ENCODE measurements at regions not wholly inside any gene's neighbourhood (a gene's known extent, or its start where the extent isn't known, plus 50 kb on each side); places are given as distances from the start of the nearest gene placed in this dataset.

DNA sequence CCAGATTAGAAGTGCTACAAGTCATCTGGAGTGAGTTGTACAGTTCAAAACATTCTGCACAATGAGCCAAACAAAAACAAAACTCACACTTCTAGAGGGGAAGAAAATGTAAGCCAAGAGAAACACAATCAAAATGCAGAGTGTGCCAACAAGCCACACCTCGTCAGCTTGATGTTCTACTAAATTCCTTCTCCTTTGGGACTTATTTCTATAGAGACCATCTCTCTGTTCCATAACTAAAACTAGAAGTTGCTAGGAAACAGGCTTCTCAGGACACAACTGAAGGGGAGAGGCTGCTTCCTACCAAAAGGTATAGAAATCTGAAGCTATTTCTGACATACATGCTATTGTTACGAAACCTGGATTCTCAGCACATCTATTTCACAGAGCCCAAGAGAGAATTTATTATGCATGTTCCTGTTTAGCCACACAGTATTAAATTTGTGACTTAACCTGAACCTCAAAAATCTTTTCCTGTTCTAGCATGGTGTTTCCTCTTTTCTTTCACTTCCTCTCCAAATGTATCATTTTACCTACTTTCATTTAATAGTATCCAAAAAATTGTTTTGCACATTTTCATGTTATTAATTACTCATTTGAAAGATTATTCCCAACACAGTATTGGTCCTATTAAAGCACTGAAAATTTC, 211.4 kb upstream of the CCDC150 start:
- Histone ChIP-seq H3K79me2 (ENCODE audit: insufficient read depth, low read length) (no peaks in the 10 kb centered on the region), H3K27ac (ENCODE audit: low read depth in 1 of 2, low read length in 2 of 2) (no peak overlapping the region), H3K4me2 (replicated peaks; ENCODE audit: extremely low read depth, low read length, poor library complexity, severe bottlenecking) (no peak overlapping the region), H2AFZ (ENCODE audit: insufficient read depth, low read depth, low read length, poor library complexity, severe bottlenecking) (no peak overlapping the region), H4K20me1 (ENCODE audit: insufficient read depth, low read length) (no peaks in the 10 kb centered on the region), H3K4me3 (replicated peaks in 1 of 3; ENCODE audit: low read depth in 2 of 3, low read length in 3 of 3) (no peak overlapping the region), H3K9me3 (replicated peaks in 1 of 2; ENCODE audit: control insufficient read depth in 1 of 2, insufficient read depth in 1 of 2, low read length in 2 of 2) (no peaks in the 10 kb centered on the region), H3K4me1 (ENCODE audit: control insufficient read depth in 1 of 2, insufficient read depth in 2 of 2, low read length in 2 of 2) (no peaks in the 10 kb centered on the region), H3K9ac (ENCODE audit: insufficient read depth, low read length, poor library complexity, severe bottlenecking) (no peak overlapping the region), H3K27me3 (ENCODE audit: control insufficient read depth in 2 of 2, insufficient read depth in 2 of 2, low read length in 2 of 2) (no peaks in the 10 kb centered on the region), H3K36me3 (replicated peaks in 1 of 2; ENCODE audit: control insufficient read depth in 1 of 2, insufficient read depth in 2 of 2, low read length in 2 of 2) (no peaks in the 10 kb centered on the region)
- Mint-ChIP-seq H3K4me1 (peaks cover 12% of the 10 kb centered on the region), H3K36me3 (no peaks in the 10 kb centered on the region), H3K9me3 (peaks cover 0 to 3% (median 0%) of the 10 kb centered on the region in 7 donors), H3K27ac (no peak overlapping the region), H3K27me3 (ENCODE audit: low read depth in 3 of 3) (peaks cover 0 to 2% (median 0%) of the 10 kb centered on the region in 3 donors), H3K4me3 (no peak overlapping the region)
- WGBS (ENCODE audit: insufficient coverage), result 0% methylated on average over 1 of the region's 2 CpGs
- TF ChIP-seq CTCF (IDR thresholded peaks at IDR 0.05), result no peak
- intact Hi-C loops (cut with micrococcal nuclease), result no loop called here
- no peak for DNase-seq

GRCh38 chr2:196431076-196431475, 208.4 kb upstream of the CCDC150 start:
- H3K4me1 Mint-ChIP-seq, result peaks cover 12% of the 10 kb centered on the region
- peaks cover 0 to 2% (median 0%) of the 10 kb centered on the region in 3 donors for H3K27me3 Mint-ChIP-seq (ENCODE audit: low read depth in 3 of 3)
- Histone ChIP-seq H3K27ac (ENCODE audit: low read depth in 1 of 2, low read length in 2 of 2) (no peak overlapping the region), H3K9me3 (replicated peaks in 1 of 2; ENCODE audit: control insufficient read depth in 1 of 2, insufficient read depth in 1 of 2, low read length in 2 of 2) (no peaks in the 10 kb centered on the region), H4K20me1 (ENCODE audit: insufficient read depth, low read length) (no peaks in the 10 kb centered on the region), H3K4me3 (replicated peaks in 1 of 3; ENCODE audit: low read depth in 2 of 3, low read length in 3 of 3) (no peak overlapping the region), H3K36me3 (replicated peaks in 1 of 2; ENCODE audit: control insufficient read depth in 1 of 2, insufficient read depth in 2 of 2, low read length in 2 of 2) (no peaks in the 10 kb centered on the region), H2AFZ (ENCODE audit: insufficient read depth, low read depth, low read length, poor library complexity, severe bottlenecking) (no peak overlapping the region), H3K9ac (ENCODE audit: insufficient read depth, low read length, poor library complexity, severe bottlenecking) (no peak overlapping the region), H3K4me1 (ENCODE audit: control insufficient read depth in 1 of 2, insufficient read depth in 2 of 2, low read length in 2 of 2) (no peaks in the 10 kb centered on the region), H3K27me3 (ENCODE audit: control insufficient read depth in 2 of 2, insufficient read depth in 2 of 2, low read length in 2 of 2) (no peaks in the 10 kb centered on the region), H3K4me2 (replicated peaks; ENCODE audit: extremely low read depth, low read length, poor library complexity, severe bottlenecking) (no peak overlapping the region), H3K79me2 (ENCODE audit: insufficient read depth, low read length) (no peaks in the 10 kb centered on the region)
- no peak overlapping the region for H3K27ac Mint-ChIP-seq
- peaks cover 0 to 3% (median 0%) of the 10 kb centered on the region in 7 donors for H3K9me3 Mint-ChIP-seq
- intact Hi-C loops (cut with micrococcal nuclease), result no loop called here
- H3K36me3 Mint-ChIP-seq, result no peaks in the 10 kb centered on the region
- no peak for DNase-seq
- H3K4me3 Mint-ChIP-seq, result no peak overlapping the region
- no CpG with 5 or more reads among the region's 2 CpGs for WGBS (ENCODE audit: insufficient coverage)
- no peak for TF ChIP-seq CTCF (IDR thresholded peaks at IDR 0.05)

Measured in CD14-positive monocyte (primary cell).